Tibial artery (tissue), 4 donors: ENCODE measurements at regions not wholly inside any gene's neighbourhood (a gene's known extent, or its start where the extent isn't known, plus 50 kb on each side); places are given as distances from the start of the nearest gene placed in this dataset.

ENCODE experiments used
- DNase-seq, 2 donors: peaks; one replicate each; pipeline ENCODE4 v3.0.0-alpha.2; 2019
- H3K27ac ChIP-seq, 2 donors: fragments of 200-600 bp; sonication (generic) in 1 of 2; 1 replicate in 1 of 2; 2 replicates in 1 of 2; pipeline ENCODE4 v1.5.1; 2018 to 2019; ENCODE audit warnings: mild to moderate bottlenecking in 1 of 2
- H3K27me3 ChIP-seq, 2 donors: fragments of 200-600 bp; sonication (generic) in 1 of 2; one replicate each; pipeline versions ENCODE4 v1.5.1 to v1.6.0; 2016 to 2019
- H3K36me3 ChIP-seq, 3 donors: fragments of 200-600 bp; sonication (generic) in 2 of 3; one replicate each; pipeline ENCODE4 v1.5.1; 2016 to 2019; ENCODE audit warnings: mild to moderate bottlenecking in 2 of 3
- H3K4me1 ChIP-seq, 4 donors: fragments of 200-600 bp; sonication (generic) in 2 of 4; 1 replicate in 3 of 4; 2 replicates in 1 of 4; pipeline ENCODE4 v1.5.1; 2016 to 2019
- H3K4me3 ChIP-seq, 2 donors: fragments of 200-600 bp; sonication (generic) in 1 of 2; 1 replicate in 1 of 2; 2 replicates in 1 of 2; pipeline ENCODE4 v1.5.1; 2018 to 2019; ENCODE audit warnings: mild to moderate bottlenecking in 2 of 2
- H3K9me3 ChIP-seq, 3 donors: fragments of 200-600 bp; sonication (generic) in 1 of 3; one replicate each; pipeline ENCODE4 v1.5.1; 2016 to 2019
- CTCF ChIP-seq, 2 experiments: fragments of 200-600 bp in 1 of 2; fragments of 450-650 bp in 1 of 2; IDR thresholded peaks; one replicate each; pipeline ENCODE4 v1.5.1; 2017 to 2019; ENCODE audit warnings: antibody characterized with exemption in 2 of 2, mild to moderate bottlenecking in 1 of 2, moderate library complexity in 1 of 2
- intact Hi-C: fragments of 100-400 bp; cut with DNase I; formaldehyde crosslinking; loops from one replicate; pipeline ENCODE4 v1.15.0; 2023; ENCODE audit warnings: low total_unique reads

GRCh38 chr21:28444557-28444956 is 548.1 kb downstream of the LTN1 start:
- no peak for TF ChIP-seq CTCF (IDR thresholded peaks at IDR 0.05)
- Histone ChIP-seq H3K36me3 (no peaks in the 10 kb centered on the region), H3K4me1 (peaks cover 0 to 10% (median 0%) of the 10 kb centered on the region in 4 donors), H3K9me3 (no peaks in the 10 kb centered on the region), H3K4me3 (no peak overlapping the region), H3K27me3 (no peaks in the 10 kb centered on the region), H3K27ac (no peak overlapping the region)
- intact Hi-C loops = no loop called here
- DNase-seq = no peak

DNA sequence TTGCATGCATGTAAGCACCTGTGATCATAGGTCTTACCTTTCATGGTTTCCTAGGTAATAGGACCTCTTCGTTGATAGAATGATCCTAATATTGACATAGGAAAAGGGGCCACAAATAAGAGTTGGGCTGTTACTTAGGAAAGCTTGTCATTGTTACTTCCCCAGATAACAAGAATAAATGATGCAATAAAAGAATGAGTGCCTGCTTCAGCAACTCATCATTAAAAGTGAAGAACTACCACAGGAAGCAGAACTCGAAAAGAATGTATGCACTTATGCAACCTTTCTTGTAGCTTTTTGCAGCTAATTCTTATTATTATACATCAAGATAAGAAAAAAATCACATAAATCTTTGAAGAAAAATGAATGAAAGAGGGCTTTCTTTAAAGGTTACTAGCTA is 548.6 kb downstream of the LTN1 start:
- intact Hi-C loops = no loop called here
- H3K36me3 ChIP-seq = no peaks in the 10 kb centered on the region
- no peak overlapping the region for H3K27ac ChIP-seq
- H3K4me3 ChIP-seq = no peak overlapping the region
- TF ChIP-seq CTCF (IDR thresholded peaks at IDR 0.05) = no peak
- peaks cover 0 to 10% (median 0%) of the 10 kb centered on the region in 4 donors for H3K4me1 ChIP-seq
- no peak for DNase-seq
- no peaks in the 10 kb centered on the region for H3K9me3 ChIP-seq
- no peaks in the 10 kb centered on the region for H3K27me3 ChIP-seq

DNA sequence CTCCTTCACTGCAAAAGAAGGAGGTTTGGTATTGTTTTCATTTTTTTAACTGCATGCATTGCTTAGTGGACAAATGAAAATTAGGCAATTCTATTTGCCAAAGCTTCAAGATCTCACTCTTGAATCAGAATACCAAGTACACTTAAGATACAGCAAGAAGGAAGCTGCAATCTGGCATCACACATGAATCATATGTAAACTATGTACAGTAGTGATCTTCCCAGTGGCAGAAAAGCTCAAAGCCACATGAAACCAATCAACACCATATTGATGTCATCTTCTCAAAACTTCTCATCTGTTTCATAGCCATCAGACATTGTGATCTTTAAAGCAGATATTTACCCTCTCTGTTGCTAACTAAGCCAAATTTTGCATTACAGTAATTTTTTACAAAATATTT is 550.1 kb downstream of the LTN1 start:
- H3K9me3 ChIP-seq = no peaks in the 10 kb centered on the region
- TF ChIP-seq CTCF (IDR thresholded peaks at IDR 0.05) = no peak
- H3K4me3 ChIP-seq = no peak overlapping the region
- no peaks in the 10 kb centered on the region for H3K27me3 ChIP-seq
- H3K27ac ChIP-seq = no peak overlapping the region
- H3K4me1 ChIP-seq = peaks cover 0 to 10% (median 0%) of the 10 kb centered on the region in 4 donors
- no peak for DNase-seq
- intact Hi-C loops = no loop called here
- H3K36me3 ChIP-seq = no peaks in the 10 kb centered on the region

GRCh38 chr21:28442085-28442484 is 550.6 kb downstream of the LTN1 start:
- Histone ChIP-seq H3K4me1 (peaks cover 0 to 10% (median 0%) of the 10 kb centered on the region in 4 donors), H3K27me3 (no peaks in the 10 kb centered on the region), H3K9me3 (no peaks in the 10 kb centered on the region), H3K4me3 (no peak overlapping the region), H3K27ac (no peak overlapping the region), H3K36me3 (no peaks in the 10 kb centered on the region)
- DNase-seq = no peak
- no peak for TF ChIP-seq CTCF (IDR thresholded peaks at IDR 0.05)
- intact Hi-C loops = no loop called here

GRCh38 chr21:28439788-28440187 is 552.9 kb downstream of the LTN1 start:
- no peak overlapping the region for H3K27ac ChIP-seq
- intact Hi-C loops = no loop called here
- H3K27me3 ChIP-seq = no peaks in the 10 kb centered on the region
- H3K4me3 ChIP-seq = no peak overlapping the region
- no peak for DNase-seq
- TF ChIP-seq CTCF (IDR thresholded peaks at IDR 0.05) = no peak
- H3K9me3 ChIP-seq = no peaks in the 10 kb centered on the region
- no peaks in the 10 kb centered on the region for H3K36me3 ChIP-seq
- H3K4me1 ChIP-seq = peaks cover 0 to 9% (median 0%) of the 10 kb centered on the region in 4 donors

DNA sequence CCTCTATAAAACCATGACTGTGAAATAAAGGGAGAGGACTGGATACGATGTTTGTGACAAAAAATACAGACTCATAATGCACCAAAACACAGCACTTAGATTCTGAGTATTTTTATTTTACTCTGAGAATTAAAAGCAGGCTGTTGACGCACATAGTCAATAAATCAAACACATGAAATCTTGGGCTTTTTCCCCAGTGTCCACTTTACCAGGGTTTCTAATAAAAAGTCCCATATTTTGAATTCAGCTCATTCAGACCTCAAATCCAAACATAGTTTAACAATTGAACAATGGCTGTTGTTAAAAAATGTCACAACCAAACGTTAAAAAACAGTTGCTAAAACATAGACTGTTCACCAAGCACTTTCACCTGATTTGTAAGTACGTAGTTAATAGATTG is 553.4 kb downstream of the LTN1 start:
- Histone ChIP-seq H3K27me3 (no peaks in the 10 kb centered on the region), H3K4me1 (peaks cover 0 to 3% (median 0%) of the 10 kb centered on the region in 4 donors), H3K27ac (no peak overlapping the region), H3K9me3 (no peaks in the 10 kb centered on the region), H3K36me3 (no peaks in the 10 kb centered on the region), H3K4me3 (no peak overlapping the region)
- TF ChIP-seq CTCF (IDR thresholded peaks at IDR 0.05) = no peak
- DNase-seq = no peak
- intact Hi-C loops = no loop called here
